Endothelial cell of umbilical vein (primary cell): ENCODE measurements at regions not wholly inside any gene's neighbourhood (a gene's known extent, or its start where the extent isn't known, plus 50 kb on each side); places are given as distances from the start of the nearest gene placed in this dataset.
A peak's percentile ranks its signal among the peaks of the same experiment; 100 is the strongest.

ENCODE experiments used
- BruUV-seq: library from RNA; stranded (reverse); fragments of 400-500 nt; replicated peaks from 2 replicates; lab custom pipeline; 2021; lab: Mats Ljungman, UMichigan
- CTCF ChIA-PET: fragments of 300-600, 350-600 bp; sonication (Branson Sonifier 250); formaldehyde crosslinking; loops from one replicate; lab custom pipeline; 2021; ENCODE audit warnings: antibody characterized with exemption, inconsistent platforms; lab: Charles Lee
- POLR2A ChIA-PET: fragments of 300-600, 350-600 bp; sonication (Branson Sonifier 250); formaldehyde crosslinking; loops from one replicate; lab custom pipeline; 2021; ENCODE audit warnings: antibody characterized with exemption, inconsistent platforms; lab: Charles Lee
- DNase-seq: peaks from one replicate; pipeline ENCODE4 v3.0.0-alpha.2; 2011; ENCODE audit warnings: low read depth, low spot score
- FAIRE-seq: peaks from 2 replicates; lab custom pipeline; 2011; peaks lifted over from hg19 to GRCh38; lab: Jason Lieb, UNC
- H2AFZ ChIP-seq: 2 replicates; pipeline ENCODE4 v1.6.0; 2012; ENCODE audit warnings: low read depth, low read length, control low read depth, inconsistent platforms
- H3K27ac ChIP-seq: 2 replicates; pipeline ENCODE4 v1.5.1; 2011; ENCODE audit warnings: low read depth, mild to moderate bottlenecking, control low read depth, low read length, moderate library complexity; ENCODE audit not compliant: insufficient read depth
- H3K27me3 ChIP-seq, 2 experiments: 2 replicates each; pipeline versions ENCODE4 v1.6.0 to v1.6.1; 2011; ENCODE audit warnings: low read length in 2 of 2, mixed read lengths in 1 of 2; ENCODE audit not compliant: control insufficient read depth in 2 of 2, insufficient read depth in 2 of 2
- H3K36me3 ChIP-seq, 2 experiments: 2 replicates in 1 of 2; 3 replicates in 1 of 2; pipeline ENCODE4 v1.5.1; 2011; ENCODE audit warnings: low read length in 2 of 2, mild to moderate bottlenecking in 1 of 2, moderate library complexity in 1 of 2; ENCODE audit not compliant: control insufficient read depth in 2 of 2, insufficient read depth in 2 of 2; ENCODE audit errors: extremely low read depth in 1 of 2
- H3K4me1 ChIP-seq: 3 replicates; pipeline ENCODE4 v1.5.1; 2011; ENCODE audit warnings: mild to moderate bottlenecking, low read length; ENCODE audit not compliant: control insufficient read depth, insufficient read depth; ENCODE audit errors: extremely low read depth
- H3K4me2 ChIP-seq: 2 replicates; pipeline ENCODE4 v1.6.1; 2011; ENCODE audit warnings: low read length, control low read depth, mixed read lengths; ENCODE audit not compliant: insufficient read depth
- H3K4me3 ChIP-seq, 3 experiments: fragments of 200-600 bp in 1 of 3; sonication (generic), shearing (Covaris generic) in 1 of 3; replicated peaks in 1 of 3; 2 replicates each; pipeline ENCODE4 v1.5.1; 2011 to 2016; ENCODE audit warnings: control low read depth in 3 of 3, low read length in 3 of 3, mild to moderate bottlenecking in 2 of 3, inconsistent platforms in 1 of 3, low read depth in 1 of 3, moderate library complexity in 1 of 3; ENCODE audit not compliant: insufficient read depth in 1 of 3
- H3K79me2 ChIP-seq: 2 replicates; pipeline ENCODE4 v1.6.0; 2012; ENCODE audit warnings: low read length, inconsistent platforms; ENCODE audit not compliant: control insufficient read depth, insufficient read depth
- H3K9ac ChIP-seq: replicated peaks from 2 replicates; pipeline ENCODE3; 2011; ENCODE audit warnings: low read length, control low read depth; ENCODE audit not compliant: insufficient read depth; ENCODE audit errors: extremely low read depth
- H3K9me1 ChIP-seq: replicated peaks from 3 replicates; pipeline ENCODE4 v1.6.0; 2011; ENCODE audit warnings: mild to moderate bottlenecking, low read length; ENCODE audit not compliant: control insufficient read depth, insufficient read depth; ENCODE audit errors: extremely low read depth
- H3K9me3 ChIP-seq: replicated peaks from 2 replicates; pipeline ENCODE4 v1.5.1; 2012; ENCODE audit warnings: low read length, inconsistent platforms; ENCODE audit not compliant: control insufficient read depth, insufficient read depth
- H4K20me1 ChIP-seq: replicated peaks from 2 replicates; pipeline ENCODE3; 2011; ENCODE audit warnings: mild to moderate bottlenecking, low read length; ENCODE audit not compliant: control insufficient read depth, insufficient read depth; ENCODE audit errors: extremely low read depth
- CTCF ChIP-seq, 2 donors: IDR thresholded peaks; 1 replicate in 1 of 2; 2 replicates in 1 of 2; pipeline ENCODE4 v1.5.1; 2011; ENCODE audit warnings: low read length in 2 of 2, mild to moderate bottlenecking in 2 of 2, moderate library complexity in 2 of 2, control low read depth in 1 of 2, inconsistent platforms in 1 of 2, low read depth in 1 of 2; ENCODE audit not compliant: insufficient read depth in 1 of 2; ENCODE audit errors: extremely low read depth in 1 of 2
- EZH2 ChIP-seq: IDR thresholded peaks from 2 replicates; pipeline ENCODE4 v1.6.1; 2012; ENCODE audit warnings: borderline replicate concordance, low read depth, mild to moderate bottlenecking, moderate library complexity, low read length, inconsistent platforms; ENCODE audit not compliant: severe bottlenecking
- FOS ChIP-seq: IDR thresholded peaks from 2 replicates; pipeline ENCODE4 v1.6.1; 2011; ENCODE audit warnings: mild to moderate bottlenecking, low read length, moderate library complexity, borderline replicate concordance; ENCODE audit not compliant: insufficient read depth
- GATA2 ChIP-seq: IDR thresholded peaks from 2 replicates; pipeline ENCODE4 v1.7.0; 2011; ENCODE audit warnings: low read depth, mild to moderate bottlenecking, moderate library complexity, mixed read lengths, low read length; ENCODE audit not compliant: insufficient read length, insufficient read depth
- JUN ChIP-seq: IDR thresholded peaks from 2 replicates; pipeline ENCODE4 v1.6.1; 2011; ENCODE audit warnings: borderline replicate concordance, low read depth; ENCODE audit not compliant: insufficient read length, insufficient read depth
- MAX ChIP-seq: IDR thresholded peaks from 2 replicates; pipeline ENCODE4 v1.6.1; 2011; ENCODE audit not compliant: insufficient read depth, insufficient read length
- MYC ChIP-seq: IDR thresholded peaks from one replicate; pipeline ENCODE4 v1.6.1; 2011; ENCODE audit warnings: mild to moderate bottlenecking, low read depth, low read length
- POLR2A ChIP-seq: IDR thresholded peaks from 2 replicates; pipeline ENCODE4 v1.6.1; 2012; ENCODE audit warnings: low read depth, mild to moderate bottlenecking, control low read depth, low read length
- POLR2AphosphoS5 ChIP-seq: IDR thresholded peaks from 2 replicates; pipeline ENCODE4 v1.6.1; 2012; ENCODE audit warnings: low read depth, mild to moderate bottlenecking, control low read depth, low read length, moderate library complexity; ENCODE audit not compliant: insufficient read depth
- dilution Hi-C: fragments of 300-500 bp; cut with MboI; formaldehyde crosslinking; loops from one replicate; pipeline ENCODE4 v1.15.0; 2019; ENCODE audit warnings: low sequenced_read_pairs; ENCODE audit not compliant: extremely low pct_ligation_motif_present
- intact Hi-C: fragments of 100-400 bp; cut with micrococcal nuclease; formaldehyde crosslinking; loops from one replicate; pipeline ENCODE4 v1.10.0; 2022

- Histone ChIP-seq H3K9ac (peak overlapping the region; percentile 69), H3K79me2 (no peaks in the 10 kb centered on the region), H3K36me3 (no peaks in the 10 kb centered on the region), H3K27ac (peak overlapping the region; percentile 74), H3K27me3 (no peaks in the 10 kb centered on the region), H3K9me1 (no peaks in the 10 kb centered on the region), H3K4me2 (peak overlapping the region; percentile 90), H4K20me1 (no peaks in the 10 kb centered on the region), H2AFZ (peak overlapping the region; percentile 70), H3K4me3 (peak overlapping the region in 1 of 3 experiments; percentile 23), H3K9me3 (no peaks in the 10 kb centered on the region), H3K4me1 (peaks cover 40% of the 10 kb centered on the region)
- peak; percentile 74 for FAIRE-seq
- ChIA-PET CTCF (interaction anchor here (0.6 to 1.3 kb wide), 3 partner anchors 19 to 120 kb away, joined by 3 read pairs; no protein-coding TSS in a partner anchor), POLR2A (interaction anchor here (1.9 to 2.4 kb wide), 2 partner anchors 21 to 55 kb away, joined by 5 to 10 read pairs; partner anchors contain the start of gene CLEC14A)
- peak; percentile 22 for TF ChIP-seq JUN
- no peak for TF ChIP-seq MYC
- peak; percentile 88 for DNase-seq
- intact Hi-C loops (loop anchor here (1.0 to 5.0 kb wide), 6 partner anchors 20 to 682 kb away; partner anchors contain the start of gene CLEC14A), dilution Hi-C loops (no loop called here)
- no TSS peak for BruUV-seq
These were observed 54.6 kb upstream of the CLEC14A start for GRCh38 chr14:38310420-38310995.

DNA sequence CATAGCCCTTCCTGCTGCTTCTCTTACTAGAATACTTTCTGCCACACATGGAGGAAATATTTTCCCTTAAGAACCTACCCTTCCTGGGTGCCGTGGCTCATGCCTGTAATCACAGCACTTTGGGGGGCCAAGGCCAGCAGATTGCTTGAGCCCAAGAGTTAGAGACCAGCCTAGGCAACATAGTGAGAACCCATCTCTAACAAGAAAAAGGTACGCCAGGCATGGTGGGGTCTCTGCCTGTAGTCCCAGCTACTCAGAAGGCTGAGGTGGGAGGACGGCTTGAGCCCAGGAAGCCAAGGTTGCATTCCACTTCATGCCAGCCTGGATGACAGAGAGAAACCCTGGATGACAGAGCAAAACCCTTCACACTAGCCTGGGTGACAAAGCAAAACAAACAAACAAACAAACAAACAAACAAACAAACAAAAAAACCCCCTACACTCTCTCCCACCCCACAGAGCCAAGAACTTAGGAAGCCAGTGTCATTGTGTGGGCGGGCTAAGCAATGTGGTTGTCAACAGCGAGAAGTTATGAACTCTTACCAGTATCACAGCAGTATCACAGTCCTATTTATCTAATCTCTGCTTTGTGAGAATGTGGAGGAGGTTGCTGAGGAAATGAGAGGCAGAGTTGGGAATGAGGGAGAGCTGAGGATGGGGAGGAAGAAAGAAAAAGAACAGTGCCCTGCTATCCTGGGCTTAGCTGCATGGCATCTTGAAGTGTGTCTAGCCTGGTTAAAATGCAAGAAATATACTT lies 53.8 kb upstream of the CLEC14A start:
- Histone ChIP-seq H2AFZ (peak overlapping the region; percentile 70), H3K4me3 (peak overlapping the region in 1 of 3 experiments; percentile 23), H3K79me2 (no peaks in the 10 kb centered on the region), H3K9me1 (no peaks in the 10 kb centered on the region), H3K27me3 (no peaks in the 10 kb centered on the region), H3K9ac (peak overlapping the region; percentile 69), H3K36me3 (no peaks in the 10 kb centered on the region), H3K4me1 (peaks cover 40% of the 10 kb centered on the region), H3K27ac (peak overlapping the region; percentile 74), H4K20me1 (no peaks in the 10 kb centered on the region), H3K4me2 (peak overlapping the region; percentile 90), H3K9me3 (no peaks in the 10 kb centered on the region)
- BruUV-seq: TSS peak; percentile 84
- dilution Hi-C loops: no loop called here
- POLR2A ChIA-PET: interaction anchor here (1.0 to 2.4 kb wide), 3 partner anchors 20 to 54 kb away, joined by 3 to 10 read pairs (median 5); partner anchors contain the start of gene CLEC14A
- DNase-seq: no peak
- no peak for FAIRE-seq
- TF ChIP-seq JUN: no peak
- no peak for TF ChIP-seq CTCF (IDR thresholded peaks at IDR 0.05; ENCODE audit: extremely low read depth in 1 of 2, insufficient read depth in 1 of 2, low read depth in 1 of 2, low read length in 2 of 2)
- no peak for TF ChIP-seq GATA2
- TF ChIP-seq EZH2: no peak
- no peak for TF ChIP-seq MAX
- no peak for TF ChIP-seq POLR2AphosphoS5
- TF ChIP-seq MYC: no peak
- TF ChIP-seq FOS: no peak
- no peak for TF ChIP-seq POLR2A
- intact Hi-C loops: loop anchor here (1.0 to 5.0 kb wide), 6 partner anchors 19 to 683 kb away; partner anchors contain the start of gene CLEC14A
- CTCF ChIA-PET: interaction anchor here (1.3 kb wide), 1 partner anchor 120 kb away, joined by 3 read pairs; no protein-coding TSS in a partner anchor
